ENCODE measurements at regions not wholly inside any gene's neighbourhood (a gene's known extent, or its start where the extent isn't known, plus 50 kb on each side); places are given as distances from the start of the nearest gene placed in this dataset.

GRCh38 chr12:93179792-93180191, 197.9 kb upstream of the NUDT4 start:
- no peak for DNase-seq (ENCODE audit: low spot score)
- H3K4me1 ChIP-seq (ENCODE audit: insufficient read depth, low read length, poor library complexity, severe bottlenecking) = no peaks in the 10 kb centered on the region
- no peaks in the 10 kb centered on the region for H3K27me3 ChIP-seq (replicated peaks; ENCODE audit: insufficient read depth, low read depth, low read length, poor library complexity)
- intact Hi-C loops (cut with micrococcal nuclease; ENCODE audit: unreplicated experiment) = no loop called here
- ChIA-PET POLR2A (ENCODE audit: low non-redundant PET) (no interaction called here), CTCF (no interaction called here)
- H3K27ac ChIP-seq (ENCODE audit: low read depth, low read length, poor library complexity, severe bottlenecking) = no peak overlapping the region
- H3K4me3 ChIP-seq (ENCODE audit: low read depth, low read length, poor library complexity, severe bottlenecking) = no peak overlapping the region
- no peaks in the 10 kb centered on the region for H3K9me3 ChIP-seq (ENCODE audit: low read depth, low read length, poor library complexity, severe bottlenecking)
- TF ChIP-seq CTCF (conservative IDR thresholded peaks at IDR 0.05; ENCODE audit: low read depth, low read length) (no peak), EZH2 (IDR thresholded peaks at IDR 0.05; ENCODE audit: borderline replicate concordance, low read depth, low read length, poor library complexity, severe bottlenecking) (no peak)
- no peaks in the 10 kb centered on the region for H3K36me3 ChIP-seq (ENCODE audit: insufficient read depth, low read length, poor library complexity, severe bottlenecking)
- BruUV-seq (replicated peaks) = no TSS peak

- CTCF ChIA-PET = no interaction called here
- intact Hi-C loops (cut with micrococcal nuclease; ENCODE audit: unreplicated experiment) = no loop called here
Measured at GRCh38 chr12:93180566-93180965, 197.2 kb upstream of the NUDT4 start.

GRCh38 chr12:93181409-93181965, 196.2 kb upstream of the NUDT4 start:
- H3K27ac ChIP-seq (ENCODE audit: low read depth, low read length, poor library complexity, severe bottlenecking) = no peak overlapping the region
- no peaks in the 10 kb centered on the region for H3K36me3 ChIP-seq (ENCODE audit: insufficient read depth, low read length, poor library complexity, severe bottlenecking)
- BruUV-seq (replicated peaks) = no TSS peak
- intact Hi-C loops (cut with micrococcal nuclease; ENCODE audit: unreplicated experiment) = no loop called here
- H3K27me3 ChIP-seq (replicated peaks; ENCODE audit: insufficient read depth, low read depth, low read length, poor library complexity) = no peaks in the 10 kb centered on the region
- no peak for TF ChIP-seq CTCF (conservative IDR thresholded peaks at IDR 0.05; ENCODE audit: low read depth, low read length)
- TF ChIP-seq EZH2 (IDR thresholded peaks at IDR 0.05; ENCODE audit: borderline replicate concordance, low read depth, low read length, poor library complexity, severe bottlenecking) = no peak
- ChIA-PET CTCF (no interaction called here), POLR2A (ENCODE audit: low non-redundant PET) (no interaction called here)
- no peak overlapping the region for H3K4me3 ChIP-seq (ENCODE audit: low read depth, low read length, poor library complexity, severe bottlenecking)
- no peak for DNase-seq (ENCODE audit: low spot score)
- H3K4me1 ChIP-seq (ENCODE audit: insufficient read depth, low read length, poor library complexity, severe bottlenecking) = no peaks in the 10 kb centered on the region
- no peaks in the 10 kb centered on the region for H3K9me3 ChIP-seq (ENCODE audit: low read depth, low read length, poor library complexity, severe bottlenecking)

More at GRCh38 chr12:93180566-93180965, 197.2 kb upstream of the NUDT4 start:
- no peaks in the 10 kb centered on the region for H3K27me3 ChIP-seq (replicated peaks; ENCODE audit: insufficient read depth, low read depth, low read length, poor library complexity)
- TF ChIP-seq CTCF (conservative IDR thresholded peaks at IDR 0.05; ENCODE audit: low read depth, low read length) = no peak
- no peak for TF ChIP-seq EZH2 (IDR thresholded peaks at IDR 0.05; ENCODE audit: borderline replicate concordance, low read depth, low read length, poor library complexity, severe bottlenecking)
- no peak overlapping the region for H3K27ac ChIP-seq (ENCODE audit: low read depth, low read length, poor library complexity, severe bottlenecking)
- no peaks in the 10 kb centered on the region for H3K9me3 ChIP-seq (ENCODE audit: low read depth, low read length, poor library complexity, severe bottlenecking)
- H3K4me3 ChIP-seq (ENCODE audit: low read depth, low read length, poor library complexity, severe bottlenecking) = no peak overlapping the region
- H3K4me1 ChIP-seq (ENCODE audit: insufficient read depth, low read length, poor library complexity, severe bottlenecking) = no peaks in the 10 kb centered on the region
- H3K36me3 ChIP-seq (ENCODE audit: insufficient read depth, low read length, poor library complexity, severe bottlenecking) = no peaks in the 10 kb centered on the region
- POLR2A ChIA-PET (ENCODE audit: low non-redundant PET) = no interaction called here
- no peak for DNase-seq (ENCODE audit: low spot score)
- no TSS peak for BruUV-seq (replicated peaks)
